ENCODE measurements at regions not wholly inside any gene's neighbourhood (a gene's known extent, or its start where the extent isn't known, plus 50 kb on each side); places are given as distances from the start of the nearest gene placed in this dataset.

- TF ChIP-seq, protein P1, sequence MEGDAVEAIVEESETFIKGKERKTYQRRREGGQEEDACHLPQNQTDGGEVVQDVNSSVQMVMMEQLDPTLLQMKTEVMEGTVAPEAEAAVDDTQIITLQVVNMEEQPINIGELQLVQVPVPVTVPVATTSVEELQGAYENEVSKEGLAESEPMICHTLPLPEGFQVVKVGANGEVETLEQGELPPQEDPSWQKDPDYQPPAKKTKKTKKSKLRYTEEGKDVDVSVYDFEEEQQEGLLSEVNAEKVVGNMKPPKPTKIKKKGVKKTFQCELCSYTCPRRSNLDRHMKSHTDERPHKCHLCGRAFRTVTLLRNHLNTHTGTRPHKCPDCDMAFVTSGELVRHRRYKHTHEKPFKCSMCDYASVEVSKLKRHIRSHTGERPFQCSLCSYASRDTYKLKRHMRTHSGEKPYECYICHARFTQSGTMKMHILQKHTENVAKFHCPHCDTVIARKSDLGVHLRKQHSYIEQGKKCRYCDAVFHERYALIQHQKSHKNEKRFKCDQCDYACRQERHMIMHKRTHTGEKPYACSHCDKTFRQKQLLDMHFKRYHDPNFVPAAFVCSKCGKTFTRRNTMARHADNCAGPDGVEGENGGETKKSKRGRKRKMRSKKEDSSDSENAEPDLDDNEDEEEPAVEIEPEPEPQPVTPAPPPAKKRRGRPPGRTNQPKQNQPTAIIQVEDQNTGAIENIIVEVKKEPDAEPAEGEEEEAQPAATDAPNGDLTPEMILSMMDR (IDR thresholded peaks at IDR 0.05), result no peak
- TF ChIP-seq POLR2A (IDR thresholded peaks at IDR 0.05), result no peak
Measured at GRCh38 chr5:18687429-18687828, 1053.2 kb downstream of the TAF11L14 start.

All from adrenal gland (tissue), 5 donors.